NT2/D1 (cell line): ENCODE measurements at regions not wholly inside any gene's neighbourhood (a gene's known extent, or its start where the extent isn't known, plus 50 kb on each side); places are given as distances from the start of the nearest gene placed in this dataset.

Experiments used
- SUZ12 ChIP-seq: IDR thresholded peaks from 2 replicates; pipeline ENCODE4 v1.6.1; 2011; ENCODE audit not compliant: insufficient read length, insufficient read depth; ENCODE audit errors: extremely low read depth
- YY1 ChIP-seq: IDR thresholded peaks from 2 replicates; pipeline ENCODE4 v1.6.1; 2011; ENCODE audit not compliant: insufficient read length, insufficient read depth
- ZNF274 ChIP-seq: IDR thresholded peaks from 2 replicates; pipeline ENCODE4 v1.6.1; 2011; ENCODE audit warnings: mild to moderate bottlenecking, low read depth, low read length

DNA sequence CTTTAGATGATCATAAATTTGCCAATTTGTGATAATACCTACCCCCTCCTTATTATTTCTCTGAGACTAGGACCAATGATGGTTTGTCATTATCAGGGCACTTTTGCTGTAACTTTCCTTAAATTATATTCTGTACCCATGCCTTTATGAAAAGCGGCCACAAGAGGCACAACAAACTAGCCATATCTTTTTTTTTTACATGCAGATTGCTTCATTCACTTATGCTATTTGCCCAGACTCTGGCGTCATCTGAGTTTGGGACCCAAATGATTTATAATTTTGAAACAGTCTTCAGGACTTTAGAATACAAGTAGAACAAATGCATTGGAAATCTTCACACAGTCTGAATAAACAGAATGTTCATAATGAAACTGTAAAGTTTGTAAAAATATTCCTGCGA lies 408.1 kb downstream of the MAT2B start:
- TF ChIP-seq SUZ12: no peak
- TF ChIP-seq YY1: no peak
- no peak for TF ChIP-seq ZNF274
